Stimulated activated CD8-positive, alpha-beta memory T cell treated with anti-CD3 and anti-CD28 coated beads, Interleukin-15, amount 100 ng/mL, for 1 hour (primary cell): ENCODE measurements at regions not wholly inside any gene's neighbourhood (a gene's known extent, or its start where the extent isn't known, plus 50 kb on each side); places are given as distances from the start of the nearest gene placed in this dataset.

Experiments used
- DNase-seq: peaks from one replicate; pipeline ENCODE4 v3.0.0-alpha.2; 2020; ENCODE audit warnings: low read depth

GRCh38 chr5:174311121-174311520 lies 265.6 kb downstream of the NSG2 start:
- no peak for DNase-seq

GRCh38 chr5:174311531-174312269 lies 266.2 kb downstream of the NSG2 start:
- DNase-seq, result peak; percentile 25

GRCh38 chr5:174312270-174312617 lies 266.7 kb downstream of the NSG2 start:
- no peak for DNase-seq

GRCh38 chr5:174312641-174313040 lies 267.1 kb downstream of the NSG2 start:
- no peak for DNase-seq

- DNase-seq, result no peak
Measured at GRCh38 chr5:174313615-174314014, 268.1 kb downstream of the NSG2 start.

GRCh38 chr5:174314261-174314660 lies 268.8 kb downstream of the NSG2 start:
- no peak for DNase-seq

GRCh38 chr5:174315471-174315870 lies 270.0 kb downstream of the NSG2 start:
- no peak for DNase-seq

- DNase-seq, result no peak
Measured at GRCh38 chr5:174315871-174316270, 270.4 kb downstream of the NSG2 start.

GRCh38 chr5:174316326-174316725 lies 270.8 kb downstream of the NSG2 start:
- no peak for DNase-seq

GRCh38 chr5:174317256-174317894 lies 271.9 kb downstream of the NSG2 start:
- no peak for DNase-seq

GRCh38 chr5:174318578-174318977 lies 273.1 kb downstream of the NSG2 start:
- DNase-seq, result no peak

GRCh38 chr5:174319551-174319950 lies 274.0 kb downstream of the NSG2 start:
- no peak for DNase-seq

GRCh38 chr5:174320051-174320450 lies 274.5 kb downstream of the NSG2 start:
- no peak for DNase-seq

- DNase-seq, result no peak
Measured at GRCh38 chr5:174323878-174324281, 278.4 kb downstream of the NSG2 start.

- DNase-seq, result no peak
Measured at GRCh38 chr5:174324680-174325079, 279.2 kb downstream of the NSG2 start.

GRCh38 chr5:174325431-174325830 lies 279.9 kb downstream of the NSG2 start:
- no peak for DNase-seq

GRCh38 chr5:174325961-174326360 lies 280.5 kb downstream of the NSG2 start:
- no peak for DNase-seq

- DNase-seq, result no peak
Measured at GRCh38 chr5:174326372-174326771, 280.9 kb downstream of the NSG2 start.

- no peak for DNase-seq
Measured at GRCh38 chr5:174327317-174327864, 281.9 kb downstream of the NSG2 start.

- no peak for DNase-seq
Measured at GRCh38 chr5:174327896-174328295, 282.4 kb downstream of the NSG2 start.

- no peak for DNase-seq
Measured at GRCh38 chr5:174328631-174329299, 283.3 kb downstream of the NSG2 start.

GRCh38 chr5:174329738-174330137 lies 284.2 kb downstream of the NSG2 start:
- no peak for DNase-seq
